Neural cell (in vitro differentiated cells): ENCODE measurements at regions not wholly inside any gene's neighbourhood (a gene's known extent, or its start where the extent isn't known, plus 50 kb on each side); places are given as distances from the start of the nearest gene placed in this dataset.

Experiments used
- H2AFZ ChIP-seq: fragments of 200-600, 300-800 bp; sonication (generic), shearing (Covaris generic); 2 replicates; pipeline ENCODE4 v1.6.0; 2014; ENCODE audit warnings: low read depth, mild to moderate bottlenecking, antibody characterized with exemption, low read length, moderate library complexity
- H3F3A ChIP-seq: fragments of 200-600 bp; shearing (Covaris generic); 2 replicates; pipeline ENCODE4 v1.6.1; 2016; ENCODE audit warnings: mild to moderate bottlenecking, moderate library complexity, mixed read lengths, antibody characterized with exemption, low read length; ENCODE audit not compliant: insufficient read depth, poor library complexity, severe bottlenecking
- H3K27ac ChIP-seq: fragments of 200-600, 300-800 bp; sonication (generic), shearing (Covaris generic); 2 replicates; pipeline ENCODE4 v1.5.1; 2014; ENCODE audit warnings: mild to moderate bottlenecking, low read length, moderate library complexity
- H3K27me3 ChIP-seq: fragments of 300-800, 200-600 bp; sonication (generic), shearing (Covaris generic); 2 replicates; pipeline ENCODE4 v1.6.0; 2014; ENCODE audit warnings: mild to moderate bottlenecking, low read depth, low read length, moderate library complexity; ENCODE audit not compliant: insufficient read depth
- H3K36me3 ChIP-seq: fragments of 300-800, 200-600 bp; sonication (generic), shearing (Covaris generic); 2 replicates; pipeline ENCODE4 v1.5.1; 2014; ENCODE audit warnings: mild to moderate bottlenecking, antibody characterized with exemption, low read length, moderate library complexity; ENCODE audit not compliant: insufficient read depth
- H3K4me2 ChIP-seq: fragments of 300-800, 200-600 bp; sonication (generic), shearing (Covaris generic); 2 replicates; pipeline ENCODE4 v1.6.0; 2014; ENCODE audit warnings: mild to moderate bottlenecking, low read length
- H3K4me3 ChIP-seq: fragments of 300-800, 200-600 bp; sonication (generic), shearing (Covaris generic); 2 replicates; pipeline ENCODE4 v1.5.1; 2014; ENCODE audit warnings: mild to moderate bottlenecking, low read length, moderate library complexity
- H3K79me2 ChIP-seq: fragments of 200-600 bp; shearing (Covaris generic); replicated peaks from 2 replicates; pipeline ENCODE4 v1.6.0; 2014; ENCODE audit warnings: mild to moderate bottlenecking, low read length, moderate library complexity; ENCODE audit not compliant: insufficient read depth
- H3K9ac ChIP-seq: fragments of 300-800, 200-600 bp; sonication (generic), shearing (Covaris generic); 2 replicates; pipeline ENCODE4 v1.6.1; 2016; ENCODE audit warnings: mild to moderate bottlenecking, low read length, mixed read lengths
- H3K9me2 ChIP-seq: fragments of 200-600 bp; shearing (Covaris generic); 2 replicates; pipeline ENCODE4 v1.6.1; 2016; ENCODE audit warnings: mild to moderate bottlenecking, low read length, mixed read lengths; ENCODE audit not compliant: insufficient read depth
- H3K9me3 ChIP-seq: fragments of 200-600, 300-800 bp; sonication (generic), shearing (Covaris generic); 2 replicates; pipeline ENCODE4 v1.6.1; 2016; ENCODE audit warnings: mild to moderate bottlenecking, mixed run types, low read length, moderate library complexity, mixed read lengths
- H4K20me1 ChIP-seq: fragments of 200-600 bp; shearing (Covaris generic); 2 replicates; pipeline ENCODE4 v1.6.1; 2016; ENCODE audit warnings: mild to moderate bottlenecking, mixed run types; ENCODE audit not compliant: insufficient read depth
- EP300 ChIP-seq: fragments of 450-650 bp; conservative IDR thresholded peaks from 2 replicates; pipeline ENCODE4 v1.6.1; 2014; ENCODE audit warnings: antibody characterized with exemption, mild to moderate bottlenecking, moderate library complexity; ENCODE audit not compliant: poor library complexity, severe bottlenecking
- EZH2 ChIP-seq: fragments of 200-600, 300-800 bp; shearing (Covaris generic), sonication (generic); IDR thresholded peaks from 2 replicates; pipeline ENCODE4 v1.6.1; 2014; ENCODE audit warnings: antibody characterized with exemption, low read length, borderline replicate concordance, mild to moderate bottlenecking; ENCODE audit not compliant: insufficient read depth, poor library complexity, severe bottlenecking
- MXI1 ChIP-seq: fragments of 450-650 bp; conservative IDR thresholded peaks from 2 replicates; pipeline ENCODE4 v1.6.1; 2014; ENCODE audit warnings: antibody characterized with exemption, mild to moderate bottlenecking; ENCODE audit not compliant: poor library complexity, severe bottlenecking
- POLR2AphosphoS5 ChIP-seq: IDR thresholded peaks from 2 replicates; pipeline ENCODE4 v1.6.1; 2012
- RAD21 ChIP-seq: fragments of 450-650 bp; conservative IDR thresholded peaks from 2 replicates; pipeline ENCODE4 v1.6.1; 2014; ENCODE audit warnings: antibody characterized with exemption, mild to moderate bottlenecking, moderate library complexity
- SMC3 ChIP-seq: fragments of 450-650 bp; conservative IDR thresholded peaks from 2 replicates; pipeline ENCODE4 v1.6.1; 2014; ENCODE audit warnings: antibody characterized with exemption, mild to moderate bottlenecking, moderate library complexity; ENCODE audit not compliant: poor library complexity
- TAF1 ChIP-seq: IDR thresholded peaks from 2 replicates; pipeline ENCODE4 v1.6.1; 2012; ENCODE audit warnings: low read depth
- TF ChIP-seq, protein P1 (sequence below): fragments of 450-650 bp; IDR thresholded peaks from 2 replicates; pipeline ENCODE4 v1.5.1; 2014; ENCODE audit warnings: antibody characterized with exemption, mild to moderate bottlenecking, moderate library complexity; ENCODE audit not compliant: poor library complexity, severe bottlenecking
- TF ChIP-seq, protein P2 (sequence below): IDR thresholded peaks from 2 replicates; pipeline ENCODE4 v1.6.1; 2012; ENCODE audit warnings: borderline replicate concordance

DNA sequence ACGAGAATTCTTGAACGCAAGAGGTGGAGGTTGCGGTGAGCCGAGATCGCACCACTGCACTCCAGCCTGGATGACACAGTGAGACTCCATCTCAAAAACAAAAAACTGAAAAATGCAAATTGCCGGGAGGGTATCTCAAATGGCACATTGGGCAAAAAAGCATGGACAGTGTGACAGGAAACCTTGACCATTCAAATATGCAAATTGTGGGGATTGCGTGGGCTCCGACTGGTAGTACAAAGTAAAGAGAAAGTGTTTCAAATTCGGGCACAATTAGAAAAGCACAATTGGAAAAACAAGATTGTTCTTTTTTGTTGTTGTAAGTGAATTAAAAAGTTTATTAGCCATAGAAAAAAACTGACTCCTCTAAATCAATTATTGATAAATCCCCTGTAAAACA is 56.7 kb upstream of the NUP160 start:
- Histone ChIP-seq H4K20me1 (no peaks in the 10 kb centered on the region), H3K27ac (no peak overlapping the region), H3K9me3 (no peaks in the 10 kb centered on the region), H3F3A (no peaks in the 10 kb centered on the region), H3K79me2 (no peaks in the 10 kb centered on the region), H3K27me3 (no peaks in the 10 kb centered on the region), H3K36me3 (no peaks in the 10 kb centered on the region), H3K9ac (no peak overlapping the region), H3K4me2 (no peak overlapping the region), H3K4me3 (no peak overlapping the region), H3K9me2 (no peaks in the 10 kb centered on the region), H2AFZ (no peak overlapping the region)
- TF ChIP-seq EZH2 (no peak), SMC3 (no peak), EP300 (no peak), RAD21 (no peak)
- TF ChIP-seq, protein P1, sequence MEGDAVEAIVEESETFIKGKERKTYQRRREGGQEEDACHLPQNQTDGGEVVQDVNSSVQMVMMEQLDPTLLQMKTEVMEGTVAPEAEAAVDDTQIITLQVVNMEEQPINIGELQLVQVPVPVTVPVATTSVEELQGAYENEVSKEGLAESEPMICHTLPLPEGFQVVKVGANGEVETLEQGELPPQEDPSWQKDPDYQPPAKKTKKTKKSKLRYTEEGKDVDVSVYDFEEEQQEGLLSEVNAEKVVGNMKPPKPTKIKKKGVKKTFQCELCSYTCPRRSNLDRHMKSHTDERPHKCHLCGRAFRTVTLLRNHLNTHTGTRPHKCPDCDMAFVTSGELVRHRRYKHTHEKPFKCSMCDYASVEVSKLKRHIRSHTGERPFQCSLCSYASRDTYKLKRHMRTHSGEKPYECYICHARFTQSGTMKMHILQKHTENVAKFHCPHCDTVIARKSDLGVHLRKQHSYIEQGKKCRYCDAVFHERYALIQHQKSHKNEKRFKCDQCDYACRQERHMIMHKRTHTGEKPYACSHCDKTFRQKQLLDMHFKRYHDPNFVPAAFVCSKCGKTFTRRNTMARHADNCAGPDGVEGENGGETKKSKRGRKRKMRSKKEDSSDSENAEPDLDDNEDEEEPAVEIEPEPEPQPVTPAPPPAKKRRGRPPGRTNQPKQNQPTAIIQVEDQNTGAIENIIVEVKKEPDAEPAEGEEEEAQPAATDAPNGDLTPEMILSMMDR, result no peak
- TF ChIP-seq, protein P2, sequence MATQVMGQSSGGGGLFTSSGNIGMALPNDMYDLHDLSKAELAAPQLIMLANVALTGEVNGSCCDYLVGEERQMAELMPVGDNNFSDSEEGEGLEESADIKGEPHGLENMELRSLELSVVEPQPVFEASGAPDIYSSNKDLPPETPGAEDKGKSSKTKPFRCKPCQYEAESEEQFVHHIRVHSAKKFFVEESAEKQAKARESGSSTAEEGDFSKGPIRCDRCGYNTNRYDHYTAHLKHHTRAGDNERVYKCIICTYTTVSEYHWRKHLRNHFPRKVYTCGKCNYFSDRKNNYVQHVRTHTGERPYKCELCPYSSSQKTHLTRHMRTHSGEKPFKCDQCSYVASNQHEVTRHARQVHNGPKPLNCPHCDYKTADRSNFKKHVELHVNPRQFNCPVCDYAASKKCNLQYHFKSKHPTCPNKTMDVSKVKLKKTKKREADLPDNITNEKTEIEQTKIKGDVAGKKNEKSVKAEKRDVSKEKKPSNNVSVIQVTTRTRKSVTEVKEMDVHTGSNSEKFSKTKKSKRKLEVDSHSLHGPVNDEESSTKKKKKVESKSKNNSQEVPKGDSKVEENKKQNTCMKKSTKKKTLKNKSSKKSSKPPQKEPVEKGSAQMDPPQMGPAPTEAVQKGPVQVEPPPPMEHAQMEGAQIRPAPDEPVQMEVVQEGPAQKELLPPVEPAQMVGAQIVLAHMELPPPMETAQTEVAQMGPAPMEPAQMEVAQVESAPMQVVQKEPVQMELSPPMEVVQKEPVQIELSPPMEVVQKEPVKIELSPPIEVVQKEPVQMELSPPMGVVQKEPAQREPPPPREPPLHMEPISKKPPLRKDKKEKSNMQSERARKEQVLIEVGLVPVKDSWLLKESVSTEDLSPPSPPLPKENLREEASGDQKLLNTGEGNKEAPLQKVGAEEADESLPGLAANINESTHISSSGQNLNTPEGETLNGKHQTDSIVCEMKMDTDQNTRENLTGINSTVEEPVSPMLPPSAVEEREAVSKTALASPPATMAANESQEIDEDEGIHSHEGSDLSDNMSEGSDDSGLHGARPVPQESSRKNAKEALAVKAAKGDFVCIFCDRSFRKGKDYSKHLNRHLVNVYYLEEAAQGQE, result no peak

DNA sequence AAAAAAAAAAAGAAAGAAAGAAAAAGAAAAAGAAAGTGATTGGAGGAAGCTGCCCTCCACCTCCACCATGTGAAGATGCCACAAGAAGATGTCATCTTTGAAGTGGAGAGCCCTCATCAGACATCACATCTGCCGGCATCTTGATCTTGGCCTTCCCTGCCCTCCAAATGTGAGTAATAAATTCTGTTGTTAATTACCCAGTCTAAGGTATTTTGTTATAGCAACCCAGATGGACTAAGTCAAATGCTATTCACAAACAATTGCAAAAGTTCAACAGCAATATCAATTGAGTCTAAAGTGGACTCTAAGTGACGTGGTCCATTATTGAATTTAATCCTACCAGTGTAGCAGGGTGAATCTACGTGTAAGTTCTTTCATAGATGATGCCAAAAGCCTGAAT is 55.9 kb upstream of the NUP160 start:
- Histone ChIP-seq H3K36me3 (no peaks in the 10 kb centered on the region), H4K20me1 (no peaks in the 10 kb centered on the region), H3K27me3 (no peaks in the 10 kb centered on the region), H3K9me3 (no peaks in the 10 kb centered on the region), H3K4me2 (no peak overlapping the region), H3K9ac (no peak overlapping the region), H3K79me2 (no peaks in the 10 kb centered on the region), H2AFZ (no peak overlapping the region), H3F3A (no peaks in the 10 kb centered on the region), H3K27ac (no peak overlapping the region), H3K4me3 (no peak overlapping the region), H3K9me2 (no peaks in the 10 kb centered on the region)
- TF ChIP-seq POLR2AphosphoS5, result no peak
- no peak for TF ChIP-seq SMC3
- no peak for TF ChIP-seq MXI1

DNA sequence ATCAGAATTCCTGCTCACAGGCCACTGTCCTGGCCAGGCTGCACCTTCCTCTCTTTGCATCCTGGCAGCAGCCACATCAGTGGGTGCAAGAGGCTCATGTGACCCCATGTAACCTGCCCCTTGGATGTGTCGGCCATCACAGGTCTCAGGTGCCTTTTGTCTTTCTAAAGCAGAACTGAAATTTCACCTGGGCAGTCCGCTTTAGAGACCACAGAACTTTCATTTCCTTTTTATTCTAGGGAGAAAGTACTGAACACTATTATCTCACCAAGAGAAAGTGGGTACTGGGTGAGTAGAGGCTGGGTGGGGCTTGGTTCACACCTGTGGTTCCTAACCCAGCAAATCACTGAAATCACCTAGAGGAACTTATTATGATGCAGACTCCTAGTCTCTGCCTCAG is 51.7 kb upstream of the NUP160 start:
- no peak overlapping the region for H3K27ac ChIP-seq
- H3K9me2 ChIP-seq, result no peaks in the 10 kb centered on the region
- TF ChIP-seq POLR2AphosphoS5 (no peak), MXI1 (no peak), EP300 (no peak), SMC3 (no peak), RAD21 (no peak), TAF1 (no peak), EZH2 (no peak)
- TF ChIP-seq, protein P2, result no peak
- TF ChIP-seq, protein P1, result no peak
- no peak overlapping the region for H3K4me2 ChIP-seq
- no peaks in the 10 kb centered on the region for H4K20me1 ChIP-seq
- H2AFZ ChIP-seq, result no peak overlapping the region
- no peaks in the 10 kb centered on the region for H3K9me3 ChIP-seq
- no peaks in the 10 kb centered on the region for H3K79me2 ChIP-seq
- H3K36me3 ChIP-seq, result no peaks in the 10 kb centered on the region
- no peaks in the 10 kb centered on the region for H3K27me3 ChIP-seq
- H3K9ac ChIP-seq, result no peak overlapping the region
- H3F3A ChIP-seq, result no peaks in the 10 kb centered on the region
- no peak overlapping the region for H3K4me3 ChIP-seq
